SK-N-SH (cell line): ENCODE measurements at regions not wholly inside any gene's neighbourhood (a gene's known extent, or its start where the extent isn't known, plus 50 kb on each side); places are given as distances from the start of the nearest gene placed in this dataset.

Source experiments
- CTCF ChIA-PET: fragments of 300-600, 350-600 bp; formaldehyde crosslinking; extraction: SDS; loops from one replicate; lab custom pipeline; 2021; lab: Yijun Ruan, JAX
- POLR2A ChIA-PET: fragments of 350-600 bp; sonication (Branson Sonifier 250); formaldehyde crosslinking; extraction: SDS; loops from one replicate; lab custom pipeline; 2020; ENCODE audit warnings: antibody characterized with exemption, inconsistent platforms; lab: Yijun Ruan, JAX
- DNase-seq: peaks from one replicate; pipeline ENCODE4 v3.0.0; 2012
- H2AFZ ChIP-seq: fragments of 200-600 bp; sonication (generic); 2 replicates; pipeline ENCODE4 v1.8.1; 2016; ENCODE audit warnings: antibody characterized with exemption, mild to moderate bottlenecking, low read depth
- H3F3A ChIP-seq: fragments of 200-600 bp; sonication (generic); replicated peaks from 2 replicates; pipeline ENCODE3; 2016; ENCODE audit warnings: antibody characterized with exemption, mild to moderate bottlenecking; ENCODE audit not compliant: insufficient read depth
- H3K27ac ChIP-seq, 2 experiments: fragments of 200-500 bp in 1 of 2; fragments of 200-600 bp in 1 of 2; sonication (Bioruptor generic) in 1 of 2; sonication (generic), shearing (Covaris generic) in 1 of 2; 2 replicates each; pipeline versions ENCODE4 v1.5.1 to v1.6.1; 2014 to 2016; ENCODE audit warnings: low read depth in 2 of 2, inconsistent platforms in 1 of 2, low read length in 1 of 2, mild to moderate bottlenecking in 1 of 2, mixed read lengths in 1 of 2
- H3K27me3 ChIP-seq: fragments of 200-600 bp; sonication (generic), shearing (Covaris generic); 2 replicates; pipeline ENCODE4 v1.6.1; 2016; ENCODE audit warnings: mixed run types; ENCODE audit not compliant: insufficient read depth
- H3K36me3 ChIP-seq, 2 experiments: fragments of 200-500 bp in 1 of 2; fragments of 200-600 bp in 1 of 2; sonication (Bioruptor generic) in 1 of 2; sonication (generic) in 1 of 2; replicated peaks in 1 of 2; 2 replicates each; pipeline versions ENCODE3 to v1.5.1; 2014 to 2016; ENCODE audit warnings: low read length in 1 of 2, mild to moderate bottlenecking in 1 of 2; ENCODE audit not compliant: insufficient read depth in 2 of 2, control insufficient read depth in 1 of 2
- H3K4me1 ChIP-seq, 2 experiments: fragments of 200-500 bp in 1 of 2; fragments of 200-600 bp in 1 of 2; sonication (Bioruptor generic) in 1 of 2; sonication (generic), shearing (Covaris generic) in 1 of 2; 2 replicates each; pipeline versions ENCODE4 v1.5.1 to v1.6.1; 2014 to 2016; ENCODE audit warnings: low read depth in 1 of 2, low read length in 1 of 2, mixed run types in 1 of 2; ENCODE audit not compliant: insufficient read depth in 2 of 2, control insufficient read depth in 1 of 2
- H3K4me2 ChIP-seq: fragments of 200-600 bp; sonication (generic), shearing (Covaris generic); 2 replicates; pipeline ENCODE4 v1.6.1; 2017; ENCODE audit warnings: mixed run types
- H3K4me3 ChIP-seq, 2 experiments: fragments of 200-500 bp in 1 of 2; fragments of 200-600 bp in 1 of 2; sonication (Bioruptor generic) in 1 of 2; sonication (generic), shearing (Covaris generic) in 1 of 2; 2 replicates each; pipeline versions ENCODE4 v1.5.1 to v1.8.1; 2014 to 2016; ENCODE audit warnings: low read depth in 2 of 2, inconsistent platforms in 1 of 2, low read length in 1 of 2, mild to moderate bottlenecking in 1 of 2, mixed read lengths in 1 of 2, moderate library complexity in 1 of 2
- H3K79me2 ChIP-seq: fragments of 200-600 bp; sonication (generic); 2 replicates; pipeline ENCODE4 v1.8.1; 2017; ENCODE audit warnings: mild to moderate bottlenecking; ENCODE audit not compliant: insufficient read depth
- H3K9ac ChIP-seq: fragments of 200-600 bp; sonication (generic); 2 replicates; pipeline ENCODE4 v1.6.1; 2017; ENCODE audit warnings: mixed run types
- H3K9me2 ChIP-seq: fragments of 200-600 bp; sonication (generic); 2 replicates; pipeline ENCODE4 v1.6.1; 2017; ENCODE audit warnings: mixed run types
- H3K9me3 ChIP-seq: fragments of 200-600 bp; sonication (generic); 2 replicates; pipeline ENCODE4 v1.6.1; 2017; ENCODE audit warnings: mixed run types, mild to moderate bottlenecking, moderate library complexity
- H4K20me1 ChIP-seq: fragments of 200-600 bp; sonication (generic); 2 replicates; pipeline ENCODE4 v1.6.1; 2017; ENCODE audit warnings: mild to moderate bottlenecking, mixed run types; ENCODE audit not compliant: insufficient read depth
- EP300 ChIP-seq, 2 experiments: IDR thresholded peaks; 2 replicates each; pipeline versions ENCODE4 v1.4.0 to v1.6.1; 2012; ENCODE audit warnings: borderline replicate concordance in 1 of 2, low read depth in 1 of 2, low read length in 1 of 2
- EZH2phosphoT487 ChIP-seq: fragments of 200-600 bp; sonication (generic); IDR thresholded peaks from 2 replicates; pipeline ENCODE4 v1.6.1; 2017; ENCODE audit warnings: low read depth, mixed run types, mild to moderate bottlenecking, antibody characterized with exemption, moderate library complexity, borderline replicate concordance
- GABPA ChIP-seq: IDR thresholded peaks from 2 replicates; pipeline ENCODE4 v1.4.0; 2012; ENCODE audit warnings: low read depth, mild to moderate bottlenecking
- GATA2 ChIP-seq: sonication (generic); formaldehyde crosslinking; IDR thresholded peaks from 2 replicates; pipeline ENCODE4 v1.5.0; 2020; ENCODE audit warnings: mild to moderate bottlenecking, missing genetic modification reagents
- IRF3 ChIP-seq: fragments of 150-350 bp; IDR thresholded peaks from 2 replicates; pipeline ENCODE4 v1.6.1; 2016; ENCODE audit warnings: mild to moderate bottlenecking, low read depth, low read length
- JUND ChIP-seq: IDR thresholded peaks from 2 replicates; pipeline ENCODE4 v1.4.0; 2012
- MAX ChIP-seq: IDR thresholded peaks from 2 replicates; pipeline ENCODE4 v1.4.0; 2012; ENCODE audit warnings: low read depth
- NFIC ChIP-seq: IDR thresholded peaks from 2 replicates; pipeline ENCODE4 v1.4.0; 2012; ENCODE audit warnings: borderline replicate concordance
- NRF1 ChIP-seq: IDR thresholded peaks from 2 replicates; pipeline ENCODE4 v1.6.1; 2012; ENCODE audit warnings: low read depth, mild to moderate bottlenecking, low read length
- RAD21 ChIP-seq: IDR thresholded peaks from 2 replicates; pipeline ENCODE4 v1.6.1; 2012; ENCODE audit warnings: mild to moderate bottlenecking, low read length
- REST ChIP-seq: IDR thresholded peaks from 2 replicates; pipeline ENCODE4 v1.6.1; 2012; ENCODE audit warnings: mild to moderate bottlenecking, low read depth, low read length, moderate library complexity
- RFX5 ChIP-seq: IDR thresholded peaks from 2 replicates; pipeline ENCODE4 v1.6.1; 2012; ENCODE audit warnings: mild to moderate bottlenecking, improper control_type of control experiment, low read length
- RXRA ChIP-seq: IDR thresholded peaks from 2 replicates; pipeline ENCODE4 v1.4.0; 2012; ENCODE audit warnings: low read depth, mild to moderate bottlenecking, borderline replicate concordance
- SIN3A ChIP-seq: IDR thresholded peaks from 2 replicates; pipeline ENCODE4 v1.6.1; 2012; ENCODE audit warnings: low read depth, mild to moderate bottlenecking, low read length, moderate library complexity, borderline replicate concordance
- TAF1 ChIP-seq: IDR thresholded peaks from 2 replicates; pipeline ENCODE4 v1.6.1; 2012; ENCODE audit warnings: low read depth, mild to moderate bottlenecking, low read length, moderate library complexity, borderline replicate concordance
- TEAD4 ChIP-seq: IDR thresholded peaks from 2 replicates; pipeline ENCODE4 v1.4.0; 2012; ENCODE audit warnings: mild to moderate bottlenecking, borderline replicate concordance; ENCODE audit not compliant: insufficient read depth
- USF1 ChIP-seq: IDR thresholded peaks from 2 replicates; pipeline ENCODE4 v1.4.0; 2012; ENCODE audit warnings: low read depth, borderline replicate concordance
- ZBTB33 ChIP-seq: IDR thresholded peaks from 2 replicates; pipeline ENCODE4 v1.4.0; 2012; ENCODE audit warnings: low read depth, borderline replicate concordance
- WGBS: methylation state at CpG from one replicate; pipeline ENCODE4 v1.1.6; 2017; ENCODE audit warnings: low lambda C conversion rate; 5-methylcytosine and 5-hydroxymethylcytosine counted together

- H3K27ac ChIP-seq = no peak overlapping the region
- ChIA-PET POLR2A (no interaction called here), CTCF (interaction anchor here (0.9 to 1.7 kb wide), 3 partner anchors 9 to 60 kb away, joined by 3 to 4 read pairs (median 3); no protein-coding TSS in a partner anchor)
- no peaks in the 10 kb centered on the region for H3K9me2 ChIP-seq
- no peak for DNase-seq
- no peak overlapping the region for H3K4me2 ChIP-seq
- H3K4me3 ChIP-seq = no peak overlapping the region
- no peaks in the 10 kb centered on the region for H3K36me3 ChIP-seq
- no peaks in the 10 kb centered on the region for H4K20me1 ChIP-seq
- no peaks in the 10 kb centered on the region for H3K9me3 ChIP-seq
- no peaks in the 10 kb centered on the region for H3F3A ChIP-seq
- WGBS = under 1% methylated on average over 4 of the region's 4 CpGs
- no peak overlapping the region for H2AFZ ChIP-seq
- H3K79me2 ChIP-seq = no peaks in the 10 kb centered on the region
- TF ChIP-seq JUND = no peak
- TF ChIP-seq SIN3A = no peak
- TF ChIP-seq IRF3 = no peak
- TF ChIP-seq RFX5 = no peak
- H3K9ac ChIP-seq = no peak overlapping the region
- H3K4me1 ChIP-seq = no peaks in the 10 kb centered on the region
- H3K27me3 ChIP-seq = no peaks in the 10 kb centered on the region
Observed at GRCh38 chr5:152083231-152083630, 158.6 kb upstream of the GLRA1 start.

GRCh38 chr5:152072091-152072490 is 147.4 kb upstream of the GLRA1 start:
- H3K4me2 ChIP-seq = no peak overlapping the region
- CTCF ChIA-PET = interaction anchor here (1.3 kb wide), 1 partner anchor 624 kb away, joined by 3 read pairs; no protein-coding TSS in a partner anchor
- 0% methylated on average over 2 of the region's 2 CpGs for WGBS
- no peaks in the 10 kb centered on the region for H3K9me3 ChIP-seq
- H3K4me3 ChIP-seq = no peak overlapping the region
- DNase-seq = no peak
- H3K79me2 ChIP-seq = no peaks in the 10 kb centered on the region
- TF ChIP-seq EZH2phosphoT487 (no peak), IRF3 (no peak), ZBTB33 (no peak), EP300 (IDR thresholded peaks at IDR 0.05; ENCODE audit: borderline replicate concordance in 1 of 2, low read depth in 1 of 2, low read length in 1 of 2) (no peak), NFIC (no peak), GABPA (no peak), RAD21 (no peak), NRF1 (no peak), REST (no peak), RXRA (no peak), USF1 (no peak), TEAD4 (no peak), TAF1 (no peak), SIN3A (no peak), GATA2 (CRISPR knock-in tag) (no peak), MAX (no peak), JUND (no peak)
- H3K4me1 ChIP-seq = no peaks in the 10 kb centered on the region
- H4K20me1 ChIP-seq = no peaks in the 10 kb centered on the region
- POLR2A ChIA-PET = no interaction called here
- H3K27me3 ChIP-seq = no peaks in the 10 kb centered on the region; the same call in 1 of the 2 replicates
- H3K27ac ChIP-seq = no peak overlapping the region
- no peaks in the 10 kb centered on the region for H3F3A ChIP-seq
- H3K9me2 ChIP-seq = no peaks in the 10 kb centered on the region
- no peaks in the 10 kb centered on the region for H3K36me3 ChIP-seq
- H2AFZ ChIP-seq = no peak overlapping the region
- H3K9ac ChIP-seq = no peak overlapping the region
